ENCODE measurements at regions not wholly inside any gene's neighbourhood (a gene's known extent, or its start where the extent isn't known, plus 50 kb on each side); places are given as distances from the start of the nearest gene placed in this dataset.

DNA sequence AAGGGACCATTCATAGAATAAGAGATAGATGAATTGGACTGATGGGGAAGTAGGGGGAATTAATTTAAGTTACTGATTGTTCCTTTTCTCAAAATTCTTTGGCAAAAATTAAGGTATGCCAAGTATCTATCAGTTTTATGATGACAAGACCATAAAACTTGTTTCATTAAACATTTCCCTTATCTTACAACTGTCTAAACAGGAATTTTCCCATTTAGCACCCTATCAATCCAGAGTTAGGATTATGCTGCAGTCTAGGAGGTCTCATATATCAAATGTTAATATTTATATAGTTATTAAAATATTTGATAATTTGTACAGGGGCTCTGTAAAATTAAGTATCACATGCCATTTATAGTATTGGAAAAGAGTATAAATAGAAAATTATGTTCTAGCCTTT is 51.5 kb upstream of the ARID1B start:
- DNase-seq (ENCODE audit: low read depth in 2 of 2): no peak

DNA sequence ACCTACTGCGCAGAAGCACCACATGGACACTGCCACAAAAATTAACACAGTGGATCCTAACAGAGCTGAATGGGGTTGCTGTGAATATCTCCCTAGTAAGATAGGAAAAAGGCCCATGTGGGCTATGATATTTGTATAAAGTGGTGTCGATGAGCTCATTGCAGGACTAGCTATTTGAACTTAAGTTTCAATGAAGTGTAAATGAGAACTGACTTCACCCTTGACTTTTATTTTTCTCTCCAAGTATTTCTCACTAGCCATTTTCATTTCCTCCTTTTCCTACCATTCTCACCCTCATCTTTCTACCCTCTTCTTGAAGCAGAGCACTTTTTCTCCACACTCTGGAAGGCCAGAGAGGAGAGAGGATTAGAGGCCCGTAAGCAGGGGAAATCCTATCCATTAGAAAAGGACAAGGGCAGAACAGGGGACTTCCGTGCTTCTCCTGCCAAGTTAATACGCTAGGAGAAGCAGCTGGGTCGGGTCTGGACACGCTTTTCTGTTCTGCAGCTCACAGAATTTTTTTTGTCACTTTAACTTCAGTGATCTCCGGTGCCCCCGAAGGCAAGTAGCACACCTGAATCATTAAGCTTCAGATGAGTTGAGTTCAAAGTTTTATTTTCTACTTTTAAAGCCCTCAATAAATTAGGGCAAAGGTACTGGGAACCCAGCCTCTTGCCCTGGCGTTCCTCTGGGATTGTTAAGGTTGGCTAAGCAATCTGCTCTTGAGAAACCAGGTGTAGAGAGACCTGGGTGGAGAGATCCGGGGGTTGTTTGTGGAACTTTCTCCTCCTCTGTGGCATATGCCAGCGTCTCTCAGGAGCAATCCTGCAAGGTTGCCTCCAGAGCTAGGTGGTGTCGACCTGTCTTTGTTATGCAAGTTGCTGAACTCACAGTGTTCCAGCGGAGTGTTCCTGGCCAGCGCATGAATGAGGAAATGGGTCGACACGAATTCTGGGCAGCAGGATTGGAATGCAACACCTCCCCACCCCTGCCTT is 56.2 kb upstream of the ARID1B start:
- DNase-seq (ENCODE audit: low read depth in 2 of 2): no peak

DNA sequence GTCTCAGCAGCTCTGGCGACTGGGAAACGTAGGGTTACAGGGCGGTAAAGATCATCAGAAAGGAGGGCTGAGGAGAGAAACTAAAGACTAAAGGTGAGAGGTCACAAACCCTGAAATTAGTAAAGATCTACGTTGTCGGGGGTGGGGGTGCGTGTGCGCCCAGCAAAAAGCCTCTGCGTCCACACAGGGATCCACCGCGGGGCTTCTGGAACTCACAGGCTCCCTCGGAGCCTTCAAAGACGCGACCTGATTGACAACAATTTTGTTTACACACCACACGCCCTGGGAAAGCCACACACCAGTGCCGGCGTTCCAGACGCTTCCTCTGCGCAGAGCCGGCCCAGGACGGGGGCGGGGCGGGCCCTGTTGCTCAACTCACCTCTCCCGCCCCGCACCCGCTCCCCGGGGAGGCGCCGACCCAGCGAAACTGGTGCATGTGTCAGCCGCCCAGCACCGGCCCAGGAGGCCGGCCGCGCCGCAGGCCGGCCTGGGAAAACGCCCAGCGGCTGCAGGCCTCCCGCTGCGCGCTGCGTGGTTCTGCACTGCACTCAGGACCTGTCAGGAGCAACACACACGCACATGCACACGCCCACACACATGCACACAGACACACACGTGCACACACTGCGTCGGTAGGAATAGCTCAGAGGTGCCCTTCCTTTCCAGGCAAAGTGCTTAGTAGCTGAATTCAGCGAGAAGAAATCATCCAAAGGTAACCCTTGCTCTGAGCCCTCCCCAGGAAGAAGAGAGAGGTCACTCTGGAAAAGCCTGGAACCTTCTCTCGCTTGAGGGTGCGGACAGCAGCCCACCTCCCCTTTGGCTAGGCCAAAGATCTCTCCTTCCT is 57.2 kb upstream of the ARID1B start:
- DNase-seq (ENCODE audit: low read depth in 2 of 2): peak; percentile 38 to 72

DNA sequence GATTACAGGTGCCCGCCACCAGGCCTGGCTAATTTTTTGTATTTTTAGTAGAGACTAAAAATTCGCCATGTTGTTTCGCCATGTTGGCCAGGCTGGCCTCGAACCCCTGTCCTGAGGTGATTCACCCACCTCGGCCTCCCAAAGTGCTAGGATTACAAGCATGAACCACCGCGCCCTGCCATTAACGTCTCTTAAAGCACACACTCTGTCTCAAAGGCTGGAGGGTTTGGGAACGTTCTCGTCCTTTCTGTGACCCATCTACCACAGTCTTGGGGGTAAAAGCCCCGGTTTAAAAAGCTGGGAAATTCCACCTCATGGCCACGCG is 57.8 kb upstream of the ARID1B start:
- DNase-seq (ENCODE audit: low read depth in 2 of 2): no peak

DNA sequence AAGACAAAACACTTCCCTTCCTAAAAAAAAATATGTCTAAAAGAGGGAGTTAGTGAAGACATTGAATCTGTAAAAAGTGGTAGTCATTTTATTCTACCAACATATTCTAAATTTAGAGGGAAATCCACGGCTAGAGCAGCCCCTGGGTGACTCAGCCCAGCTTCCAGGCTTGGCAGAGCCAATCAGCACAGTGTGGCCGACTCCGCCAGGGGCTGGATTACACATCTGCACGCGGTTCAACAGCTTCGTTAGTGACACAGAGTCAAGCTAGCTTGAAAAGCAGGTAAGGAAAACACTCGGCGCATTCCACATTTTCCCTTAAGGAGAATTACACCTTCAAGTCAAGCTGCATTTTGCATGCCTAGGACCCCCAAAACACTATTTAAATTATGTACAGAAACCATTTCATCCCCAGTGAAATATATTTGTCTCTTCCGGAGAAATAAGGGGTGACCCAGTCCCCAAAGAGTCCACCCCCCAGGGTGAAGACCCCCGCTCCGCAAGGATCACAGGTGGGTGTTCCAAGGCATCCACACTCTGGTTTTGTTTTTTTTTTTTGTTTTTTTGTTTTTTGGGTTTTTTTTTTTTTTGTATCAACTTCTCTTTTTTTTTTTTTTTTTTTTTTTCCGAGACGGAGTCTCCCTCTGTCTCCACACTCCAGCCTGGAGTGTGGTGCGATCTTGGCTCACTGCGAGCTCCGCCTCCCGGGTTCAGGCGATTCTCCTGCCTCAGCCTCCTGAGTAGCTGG is 58.4 kb upstream of the ARID1B start:
- no peak for DNase-seq (ENCODE audit: low read depth in 2 of 2)

DNA sequence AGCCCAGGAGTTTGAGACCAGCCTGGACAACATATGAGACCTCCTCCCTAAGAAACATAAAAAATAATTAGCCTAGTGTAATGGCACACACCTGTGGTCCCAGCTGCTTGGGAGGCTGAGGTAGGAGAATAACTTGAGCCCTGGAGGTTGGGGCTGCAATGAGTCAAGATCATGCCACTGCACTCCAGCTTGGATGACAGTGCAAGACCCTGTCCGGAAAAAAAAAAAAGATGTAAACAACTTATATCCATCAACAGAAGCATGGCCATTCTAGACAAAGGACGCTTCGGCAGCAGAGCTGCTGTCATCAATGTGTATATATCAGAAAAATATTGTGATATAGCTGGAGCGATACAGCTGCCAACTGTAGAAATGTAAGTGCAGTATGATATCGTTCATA is 59.6 kb upstream of the ARID1B start:
- DNase-seq (ENCODE audit: low read depth in 2 of 2): no peak

DNA sequence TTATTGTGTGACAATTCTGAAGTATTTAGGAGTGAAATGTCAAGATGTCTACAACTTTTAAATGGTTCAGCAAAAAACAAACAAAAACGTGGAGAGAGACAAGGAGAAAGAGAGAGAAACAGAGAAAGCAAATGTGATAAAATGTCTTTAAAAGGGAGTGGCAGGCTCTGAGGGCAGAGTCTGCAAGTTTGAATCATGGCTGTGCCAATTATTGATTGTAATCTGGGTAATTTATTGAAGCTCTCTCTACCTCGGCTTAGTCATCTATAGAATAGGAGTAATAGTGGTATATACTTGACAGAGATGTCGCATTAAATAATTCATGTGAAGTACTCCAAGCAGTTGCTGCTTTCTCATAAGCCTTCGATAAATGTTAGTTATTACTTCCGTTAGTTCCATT is 61.3 kb upstream of the ARID1B start:
- DNase-seq (ENCODE audit: low read depth in 2 of 2): no peak

DNA sequence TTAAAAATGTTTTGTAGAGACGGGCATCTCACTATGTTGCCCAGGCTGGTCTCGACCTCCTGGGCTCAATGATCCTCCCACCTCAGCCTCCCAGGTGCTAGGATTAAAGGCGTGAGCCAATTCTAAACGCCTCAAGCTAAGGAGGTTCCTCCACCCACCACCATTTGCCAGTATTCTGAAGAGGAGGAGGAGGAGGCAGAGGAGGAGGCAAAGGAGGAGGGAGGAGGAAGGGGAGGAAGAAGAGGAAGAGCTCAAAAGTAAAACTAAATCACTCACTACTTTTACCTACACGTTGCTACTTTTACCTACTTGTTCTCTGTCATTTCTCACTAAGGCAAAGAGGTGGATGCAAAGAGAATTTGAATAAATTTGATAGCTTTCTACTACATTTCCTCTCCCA is 63.6 kb upstream of the ARID1B start:
- DNase-seq (ENCODE audit: low read depth in 2 of 2): no peak

DNA sequence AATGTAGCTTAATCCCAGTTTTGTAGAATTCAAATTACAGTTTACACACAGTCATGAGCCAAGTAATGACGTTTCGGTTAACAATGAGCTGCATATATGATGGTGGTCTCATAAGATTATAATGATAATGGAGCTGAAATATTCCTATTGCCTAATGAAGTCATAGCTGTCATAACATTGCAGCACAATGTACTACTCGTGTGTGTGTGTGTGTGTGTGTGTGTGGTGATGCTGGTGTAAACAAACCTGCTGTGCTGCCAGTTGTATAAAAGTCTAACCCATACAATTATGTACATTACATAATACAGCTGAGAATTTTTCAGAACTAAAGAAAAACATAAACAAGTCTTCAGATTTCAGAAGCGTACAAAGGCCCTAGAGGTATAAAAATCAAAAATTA is 66.7 kb upstream of the ARID1B start:
- no peak for DNase-seq (ENCODE audit: low read depth in 2 of 2)

DNA sequence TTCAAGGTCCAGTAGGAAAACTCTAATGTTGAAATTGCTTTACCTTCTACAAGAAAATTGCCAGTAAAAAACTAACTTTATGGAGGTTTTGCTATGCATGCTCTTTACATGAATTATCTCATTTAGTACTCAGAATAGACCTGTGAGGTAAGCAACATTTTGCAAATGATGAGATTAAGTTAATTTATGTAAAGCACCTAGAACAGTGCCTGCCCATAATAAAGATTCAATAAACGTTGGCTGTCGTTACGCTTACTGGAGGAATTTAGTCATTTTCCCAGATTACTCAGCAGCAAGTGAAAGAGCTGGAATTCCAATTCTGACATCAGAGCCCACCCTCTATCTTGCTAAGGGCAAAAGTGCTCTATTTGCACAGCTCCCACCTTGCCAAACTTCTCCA is 69.4 kb upstream of the ARID1B start:
- DNase-seq (ENCODE audit: low read depth in 2 of 2): no peak

DNA sequence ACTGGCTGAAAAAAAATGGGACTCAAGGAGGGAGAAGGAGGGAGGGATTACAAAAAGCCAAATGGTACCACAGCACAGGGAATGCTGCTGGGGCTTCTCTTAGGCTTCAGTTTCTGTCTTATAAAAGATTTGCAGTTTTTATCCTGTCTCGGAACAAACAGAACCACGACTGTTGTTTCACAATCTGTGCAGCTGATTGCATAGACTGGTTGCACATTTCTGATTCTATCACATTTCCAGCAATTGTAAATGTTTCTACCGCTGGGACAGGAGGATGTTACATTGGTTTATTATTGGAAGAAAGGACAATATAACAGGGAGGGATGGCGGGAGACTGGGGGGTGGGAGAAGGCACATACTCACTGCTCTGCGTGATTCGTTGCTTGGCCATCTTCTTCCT is 73.5 kb upstream of the ARID1B start:
- DNase-seq (ENCODE audit: low read depth in 2 of 2): no peak

DNA sequence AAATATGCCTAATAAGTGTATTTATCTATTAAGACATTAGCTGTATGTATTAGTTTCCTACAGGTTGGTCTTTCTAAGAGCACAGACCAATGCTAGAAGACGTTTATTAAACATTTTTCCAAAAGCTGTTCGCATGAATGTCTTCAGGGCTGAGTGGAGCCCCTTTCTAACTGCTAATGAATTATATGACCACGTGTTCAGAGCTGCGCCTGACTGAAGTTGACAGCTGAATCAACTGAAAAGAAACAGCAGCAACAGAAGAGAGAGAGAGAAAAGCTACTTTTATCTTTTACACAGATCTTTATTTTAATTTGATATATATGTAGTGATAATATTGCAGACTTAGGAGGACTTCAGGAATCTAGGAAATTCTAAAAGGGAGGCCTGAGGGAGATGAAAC is 75.2 kb upstream of the ARID1B start:
- DNase-seq (ENCODE audit: low read depth in 2 of 2): no peak

DNA sequence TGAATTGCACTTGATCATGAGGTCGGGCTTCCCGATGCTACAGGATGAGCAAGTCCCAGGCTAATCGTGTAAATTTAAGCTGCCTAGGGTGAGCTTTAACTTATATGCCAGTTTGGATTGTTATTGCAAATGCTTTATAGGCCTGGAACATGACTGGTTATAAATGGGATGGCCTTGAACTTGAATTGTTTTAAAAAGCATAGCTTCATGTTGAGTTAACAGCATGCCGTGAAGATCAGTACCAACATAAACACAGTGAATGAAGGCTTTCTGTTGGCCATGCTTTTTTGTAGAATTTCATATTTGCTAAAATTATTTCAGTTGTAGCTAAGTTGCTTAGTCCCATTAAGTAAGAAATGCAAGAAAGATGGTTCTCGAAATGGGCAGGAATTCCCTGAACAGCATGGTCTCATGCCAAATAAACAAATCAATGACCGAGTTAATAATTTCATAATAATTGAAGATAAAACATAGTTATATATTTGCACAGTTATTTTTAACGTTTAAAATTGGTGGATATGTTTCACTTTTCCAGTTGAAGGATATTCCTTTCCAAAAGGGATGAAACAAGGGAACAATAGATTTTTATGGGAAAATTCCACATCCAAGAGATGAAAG is 76.6 kb upstream of the ARID1B start:
- no peak for DNase-seq (ENCODE audit: low read depth in 2 of 2)

DNA sequence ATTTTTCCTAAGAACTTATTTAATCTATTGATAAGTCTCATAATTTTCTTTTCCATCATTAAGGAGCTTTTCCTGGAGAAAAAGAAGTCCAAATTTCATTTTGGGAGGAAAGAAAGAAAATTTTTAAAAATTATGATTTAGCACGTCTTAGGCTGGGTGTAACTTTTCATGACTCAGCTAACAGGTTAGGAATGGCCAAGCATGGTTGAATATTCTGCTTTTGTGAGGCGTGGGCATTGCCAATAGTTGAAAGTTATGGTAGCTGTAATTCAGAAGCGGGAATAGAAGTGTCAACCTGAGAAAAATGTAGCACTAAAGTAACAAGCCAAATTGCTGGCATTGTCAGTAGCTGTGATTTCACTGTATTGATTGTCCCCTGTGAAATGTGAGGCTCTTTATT is 77.2 kb upstream of the ARID1B start:
- DNase-seq (ENCODE audit: low read depth in 2 of 2): no peak

DNA sequence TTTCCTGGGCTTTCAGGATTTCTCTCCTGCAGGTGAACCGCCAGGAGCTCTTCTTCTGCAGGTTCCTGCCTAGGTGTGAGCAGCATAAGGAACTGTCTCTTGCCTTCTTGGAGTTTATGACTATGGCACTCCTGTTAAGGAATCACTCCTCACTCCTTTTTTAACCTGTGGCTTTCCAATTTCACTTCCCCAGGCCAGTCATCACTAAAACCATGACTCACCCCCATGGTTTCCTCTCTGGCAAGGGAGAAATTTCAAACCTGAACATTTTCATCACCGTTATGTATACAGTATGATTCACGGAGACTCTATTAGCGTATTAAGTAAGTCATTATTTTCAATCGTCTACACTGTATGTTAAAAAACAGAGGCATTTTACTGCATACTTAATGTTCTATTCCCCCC is 78.2 kb upstream of the ARID1B start:
- DNase-seq (ENCODE audit: low read depth in 2 of 2): no peak

DNA sequence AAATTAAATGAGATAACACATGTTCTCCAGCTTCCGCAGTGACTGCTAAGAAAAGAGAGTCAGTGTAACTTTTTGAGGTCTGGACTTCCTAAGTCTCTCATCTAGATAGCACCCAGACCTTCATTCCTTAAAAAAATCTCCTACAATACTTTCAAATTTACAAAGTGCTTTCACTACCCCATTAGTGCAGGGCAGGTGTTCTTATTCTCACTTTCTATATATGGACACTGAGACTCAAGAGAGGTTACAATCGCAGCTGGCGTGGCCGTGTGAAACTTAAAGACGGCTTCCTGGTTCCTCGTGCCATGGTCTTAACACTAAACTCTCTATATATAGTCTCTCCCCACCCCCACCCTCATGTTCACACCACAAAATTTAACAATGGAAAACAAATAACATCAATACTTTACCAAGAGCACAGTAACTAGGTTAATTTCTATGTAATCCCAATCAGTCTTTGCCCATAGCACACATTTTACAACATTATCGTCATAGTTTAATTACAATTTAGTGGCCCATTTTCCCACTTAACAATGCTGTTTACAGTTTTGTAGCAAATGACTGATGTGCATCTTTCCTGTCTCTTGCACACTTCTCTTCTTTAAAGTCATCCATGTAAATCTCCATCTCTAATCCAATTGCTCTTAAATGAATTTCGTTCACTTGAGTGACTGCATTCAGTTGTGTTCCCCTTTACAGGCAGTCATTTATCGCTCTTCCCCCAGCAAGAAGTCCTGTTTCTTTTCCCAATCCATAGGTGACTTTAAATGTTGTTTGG is 78.8 kb upstream of the ARID1B start:
- no peak for DNase-seq (ENCODE audit: low read depth in 2 of 2)

DNA sequence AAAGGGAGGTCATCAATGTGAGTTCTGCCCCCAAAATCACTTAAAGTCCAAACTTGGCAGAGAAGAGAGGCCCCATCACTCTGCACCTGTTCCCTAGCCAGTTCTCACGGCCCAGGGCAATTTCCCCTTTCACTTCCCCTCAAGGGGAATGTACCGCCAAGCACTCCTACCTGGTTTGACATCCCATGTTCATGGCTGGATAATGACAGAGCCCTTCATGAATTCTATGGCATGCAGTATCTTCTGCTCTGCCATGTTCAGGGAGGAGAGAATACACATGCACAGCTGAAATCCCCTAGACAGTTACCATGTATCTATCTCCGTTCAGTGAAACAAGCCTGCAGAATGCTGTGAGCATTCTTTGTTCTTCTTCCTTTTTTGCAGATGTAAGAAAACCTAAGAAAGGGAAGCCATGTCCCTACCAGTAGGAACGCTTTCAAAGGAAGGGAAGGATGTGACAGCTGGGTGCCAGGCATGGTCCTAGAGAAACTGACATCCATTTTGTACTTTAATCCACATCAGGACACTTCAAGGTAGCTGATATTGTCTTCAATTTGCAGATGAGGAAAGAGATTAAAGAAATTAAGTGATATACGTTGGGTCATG is 79.8 kb upstream of the ARID1B start:
- DNase-seq (ENCODE audit: low read depth in 2 of 2): no peak

DNA sequence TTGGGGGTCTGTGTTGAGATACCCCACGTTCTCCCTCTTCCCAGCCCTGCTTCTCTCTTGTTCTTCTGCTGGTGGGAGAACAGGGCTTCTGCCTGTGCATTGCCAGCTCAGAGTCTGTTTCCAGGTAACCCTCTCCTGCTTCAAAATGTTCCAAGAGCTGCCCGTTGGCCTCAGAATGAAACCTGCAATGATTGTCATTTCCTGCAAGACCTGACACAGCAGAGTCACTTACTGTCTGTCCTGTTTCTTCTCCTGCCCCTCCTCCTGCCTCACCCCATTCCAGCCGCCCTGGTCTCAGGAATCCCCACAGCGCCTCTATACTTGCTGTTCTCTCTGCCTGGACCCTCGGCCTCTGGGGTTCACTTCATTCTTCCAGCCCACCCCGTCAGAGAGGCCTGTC is 81.4 kb upstream of the ARID1B start:
- DNase-seq (ENCODE audit: low read depth in 2 of 2): no peak

DNA sequence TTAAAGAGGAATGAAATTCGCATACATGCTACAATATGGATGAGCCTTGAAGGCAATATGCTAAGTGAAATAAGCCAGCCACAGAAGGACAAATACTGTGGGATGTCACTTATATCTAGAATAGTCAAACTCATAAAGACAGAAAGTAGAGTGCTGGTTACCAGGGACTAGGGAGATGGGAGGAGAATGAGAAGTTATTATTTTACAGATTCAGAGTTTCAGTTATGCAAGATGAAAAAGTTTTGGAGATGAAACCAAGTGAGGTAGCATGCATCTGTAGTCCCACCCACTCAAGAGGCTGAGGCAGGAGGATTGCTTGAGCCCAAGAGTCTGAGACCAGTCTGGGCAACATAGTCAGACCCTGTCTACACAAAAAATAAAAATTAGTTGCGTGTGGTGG is 82.5 kb upstream of the ARID1B start:
- DNase-seq (ENCODE audit: low read depth in 2 of 2): no peak

DNA sequence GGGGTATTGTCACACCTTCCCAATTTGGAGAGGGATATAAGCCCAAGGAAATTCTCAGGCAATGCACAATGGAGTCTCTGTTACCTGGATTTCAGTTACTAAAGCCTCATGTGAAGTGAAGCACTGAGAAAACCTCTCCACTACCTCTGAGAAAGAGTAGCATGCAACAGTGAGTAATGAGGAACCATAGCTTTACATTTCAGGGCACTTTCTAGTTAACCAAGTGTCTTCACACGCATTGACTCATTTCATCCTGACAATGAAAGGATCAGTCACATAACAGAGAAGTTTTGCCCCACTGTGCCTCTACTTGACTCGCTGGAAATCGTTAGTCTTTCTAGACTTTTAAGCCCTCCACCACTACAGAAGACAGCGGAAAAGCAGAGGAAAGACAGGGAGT is 86.2 kb upstream of the ARID1B start:
- no peak for DNase-seq (ENCODE audit: low read depth in 2 of 2)

DNA sequence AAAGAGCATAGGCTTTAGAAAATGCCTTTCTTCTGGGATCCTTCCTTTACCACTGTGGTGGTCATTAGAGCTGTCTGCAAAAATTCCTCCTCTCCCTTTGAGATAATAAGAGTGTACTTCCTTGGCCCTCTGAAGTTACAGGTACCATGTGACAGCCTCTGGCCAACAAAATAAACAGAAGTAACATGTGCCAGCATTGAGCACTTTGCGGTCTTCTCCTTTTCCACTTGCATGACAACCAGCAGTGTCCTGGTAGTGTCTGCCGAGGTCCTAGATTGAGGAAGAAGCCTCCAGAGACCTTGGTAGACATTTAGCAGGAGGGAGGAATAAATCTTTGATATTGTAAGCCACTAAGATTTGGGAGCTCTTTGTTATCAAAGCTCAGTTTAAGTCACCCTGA is 87.5 kb upstream of the ARID1B start:
- no peak for DNase-seq (ENCODE audit: low read depth in 2 of 2)
